ENCODE measurements at regions not wholly inside any gene's neighbourhood (a gene's known extent, or its start where the extent isn't known, plus 50 kb on each side); places are given as distances from the start of the nearest gene placed in this dataset.

DNA sequence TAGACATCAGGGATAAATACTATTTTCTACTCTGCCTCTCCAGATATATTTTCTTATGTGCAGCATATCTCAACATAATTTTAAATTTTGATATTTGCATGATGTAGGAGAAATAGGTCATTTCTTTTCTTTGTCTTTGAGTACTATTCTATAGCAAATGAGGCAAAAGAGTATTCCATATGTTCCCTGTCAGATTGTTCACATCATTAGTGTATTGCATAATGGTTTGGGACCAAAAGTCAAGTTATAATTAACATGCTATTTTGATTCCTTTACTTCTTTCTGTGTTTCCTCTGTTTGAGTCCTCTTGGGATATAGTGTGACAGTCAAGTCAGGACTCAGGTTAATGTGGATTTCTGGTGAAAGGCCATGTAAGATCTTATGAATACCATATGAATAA, 864.6 kb upstream of the FBXO33 start:
- DNase-seq: no peak
- H3K27ac ChIP-seq: no peak overlapping the region
- ATAC-seq: no peak
- no peak for TF ChIP-seq CTCF (IDR thresholded peaks at IDR 0.05)
- no peak for FAIRE-seq
- H3K36me3 ChIP-seq: no peaks in the 10 kb centered on the region
- H3K9me3 ChIP-seq: no peaks in the 10 kb centered on the region
- H3K4me1 ChIP-seq: no peaks in the 10 kb centered on the region
- intact Hi-C loops (cut with DNase I): no loop called here
- H3K4me3 ChIP-seq: no peak overlapping the region
- no peaks in the 10 kb centered on the region for H3K27me3 ChIP-seq

DNA sequence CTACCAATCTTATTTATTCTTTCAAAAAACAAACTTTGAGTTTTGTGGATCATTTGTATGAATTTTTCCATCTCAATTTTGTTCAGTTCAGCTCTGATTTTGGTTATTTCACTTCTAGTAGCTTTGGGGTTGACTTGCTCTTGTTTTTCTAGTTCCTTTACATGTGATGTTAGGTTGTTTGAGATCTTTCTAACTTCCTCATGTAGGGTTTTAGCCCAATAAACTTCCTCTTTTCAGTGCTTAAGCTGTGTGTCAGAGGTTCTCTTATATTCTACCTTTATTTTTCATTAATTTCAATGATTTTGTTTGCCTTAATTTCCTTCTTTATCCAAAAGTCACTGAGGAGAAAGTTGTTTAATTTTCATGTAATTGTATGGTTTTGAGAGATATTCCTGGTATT, 860.4 kb upstream of the FBXO33 start:
- intact Hi-C loops (cut with DNase I): no loop called here
- Histone ChIP-seq H3K27me3 (no peaks in the 10 kb centered on the region), H3K27ac (no peak overlapping the region), H3K4me1 (no peaks in the 10 kb centered on the region), H3K9me3 (no peaks in the 10 kb centered on the region), H3K4me3 (no peak overlapping the region), H3K36me3 (no peaks in the 10 kb centered on the region)
- DNase-seq: no peak
- no peak for TF ChIP-seq CTCF (IDR thresholded peaks at IDR 0.05)
- FAIRE-seq: no peak
- ATAC-seq: no peak

DNA sequence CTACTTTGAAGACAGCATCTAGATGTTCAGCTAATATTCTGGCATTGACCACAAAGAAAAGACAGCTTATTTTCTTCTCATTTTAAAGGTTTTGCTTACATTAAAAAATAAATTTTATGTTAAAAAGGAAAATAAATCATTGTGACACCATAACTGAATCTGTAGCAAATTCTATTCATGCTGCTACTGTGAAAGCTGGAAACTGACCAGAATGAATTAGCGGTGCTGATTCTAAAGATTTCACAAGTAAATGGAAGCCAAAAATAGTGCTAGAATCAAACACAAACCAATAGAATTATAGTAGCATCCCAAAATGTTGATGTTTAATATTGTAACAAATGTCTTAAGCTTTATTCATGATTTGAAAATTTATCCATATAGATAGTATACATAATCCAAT, 850.0 kb upstream of the FBXO33 start:
- DNase-seq (no peak), ATAC-seq (no peak), FAIRE-seq (no peak)
- no peaks in the 10 kb centered on the region for H3K4me1 ChIP-seq
- H3K9me3 ChIP-seq: no peaks in the 10 kb centered on the region
- TF ChIP-seq CTCF (IDR thresholded peaks at IDR 0.05): no peak
- WGBS, 2 donors: 86 to 95% methylated on average over 1 of the region's 1 CpG
- H3K27ac ChIP-seq: no peak overlapping the region
- H3K36me3 ChIP-seq: no peaks in the 10 kb centered on the region
- intact Hi-C loops (cut with DNase I): no loop called here
- H3K4me3 ChIP-seq: no peak overlapping the region
- no peaks in the 10 kb centered on the region for H3K27me3 ChIP-seq

DNA sequence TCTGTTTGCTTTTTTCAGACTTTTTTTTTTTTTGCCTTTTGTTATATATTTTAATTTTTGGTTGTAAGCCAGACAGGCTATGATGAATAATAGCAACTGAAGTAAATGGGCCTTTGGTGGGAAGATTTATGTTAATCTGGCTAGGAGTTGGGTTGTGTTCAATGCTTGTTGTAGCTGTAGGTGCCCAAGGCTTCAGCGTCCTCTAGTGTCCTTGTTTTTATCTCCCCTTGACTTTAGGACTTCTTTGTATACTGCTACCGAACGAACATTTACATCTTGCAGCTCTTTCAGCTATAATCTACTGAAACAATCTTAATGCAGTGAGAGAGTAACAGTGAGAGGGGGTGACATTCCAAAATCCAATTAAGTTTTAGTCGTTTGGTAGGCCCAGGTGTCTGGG, 848.4 kb upstream of the FBXO33 start:
- Histone ChIP-seq H3K4me3 (no peak overlapping the region), H3K27ac (no peak overlapping the region), H3K36me3 (no peaks in the 10 kb centered on the region), H3K27me3 (no peaks in the 10 kb centered on the region), H3K9me3 (no peaks in the 10 kb centered on the region), H3K4me1 (no peaks in the 10 kb centered on the region)
- 56 to 62% methylated on average over 4 of the region's 4 CpGs for WGBS, 2 donors
- FAIRE-seq (no peak), DNase-seq (no peak), ATAC-seq (no peak)
- intact Hi-C loops (cut with DNase I): no loop called here
- TF ChIP-seq CTCF (IDR thresholded peaks at IDR 0.05): no peak

- DNase-seq: no peak
- no peak for ATAC-seq
- intact Hi-C loops (cut with DNase I): no loop called here
- no peaks in the 10 kb centered on the region for H3K27me3 ChIP-seq
- WGBS, 2 donors: 60 to 79% methylated on average over 4 of the region's 4 CpGs
- H3K4me3 ChIP-seq: no peak overlapping the region
- no peaks in the 10 kb centered on the region for H3K36me3 ChIP-seq
- no peak for TF ChIP-seq CTCF (IDR thresholded peaks at IDR 0.05)
- H3K4me1 ChIP-seq: no peaks in the 10 kb centered on the region
- H3K27ac ChIP-seq: no peak overlapping the region
- no peak for FAIRE-seq
- no peaks in the 10 kb centered on the region for H3K9me3 ChIP-seq
Observed at GRCh38 chr14:40273417-40273816, 841.2 kb upstream of the FBXO33 start.

All from pancreas (tissue), 10 donors.